ENCODE measurements at regions not wholly inside any gene's neighbourhood (a gene's known extent, or its start where the extent isn't known, plus 50 kb on each side); places are given as distances from the start of the nearest gene placed in this dataset.

DNA sequence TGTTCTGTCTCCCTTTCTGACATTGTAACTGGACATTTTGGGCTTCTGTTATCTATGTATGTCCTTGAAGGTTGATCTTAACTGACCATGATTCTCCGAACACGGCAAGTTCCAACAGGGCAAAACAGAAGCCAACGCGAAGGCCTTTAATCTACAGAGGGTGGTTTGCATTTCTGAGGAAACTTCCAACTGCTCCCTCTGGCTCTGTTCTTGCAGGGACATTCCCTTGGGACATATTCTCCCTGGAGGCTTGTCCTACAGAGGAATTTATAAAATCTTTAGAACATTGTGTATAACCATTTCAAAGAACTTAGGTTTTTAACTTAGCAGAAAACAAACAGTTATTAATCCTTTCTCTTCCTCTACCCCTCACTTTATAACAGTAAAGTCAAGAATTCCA, 189.0 kb upstream of the CDYL start:
- Histone ChIP-seq H3K9me3 (ENCODE audit: control insufficient read depth, insufficient read depth, low read length) (no peaks in the 10 kb centered on the region), H3K4me3 (ENCODE audit: low read depth, low read length) (no peak overlapping the region), H3K27ac (ENCODE audit: low read depth, low read length) (no peak overlapping the region), H3K27me3 (ENCODE audit: control insufficient read depth, insufficient read depth, low read length) (no peaks in the 10 kb centered on the region)
- no peak for DNase-seq (ENCODE audit: low read depth, low spot score)
- TF ChIP-seq, protein P1, sequence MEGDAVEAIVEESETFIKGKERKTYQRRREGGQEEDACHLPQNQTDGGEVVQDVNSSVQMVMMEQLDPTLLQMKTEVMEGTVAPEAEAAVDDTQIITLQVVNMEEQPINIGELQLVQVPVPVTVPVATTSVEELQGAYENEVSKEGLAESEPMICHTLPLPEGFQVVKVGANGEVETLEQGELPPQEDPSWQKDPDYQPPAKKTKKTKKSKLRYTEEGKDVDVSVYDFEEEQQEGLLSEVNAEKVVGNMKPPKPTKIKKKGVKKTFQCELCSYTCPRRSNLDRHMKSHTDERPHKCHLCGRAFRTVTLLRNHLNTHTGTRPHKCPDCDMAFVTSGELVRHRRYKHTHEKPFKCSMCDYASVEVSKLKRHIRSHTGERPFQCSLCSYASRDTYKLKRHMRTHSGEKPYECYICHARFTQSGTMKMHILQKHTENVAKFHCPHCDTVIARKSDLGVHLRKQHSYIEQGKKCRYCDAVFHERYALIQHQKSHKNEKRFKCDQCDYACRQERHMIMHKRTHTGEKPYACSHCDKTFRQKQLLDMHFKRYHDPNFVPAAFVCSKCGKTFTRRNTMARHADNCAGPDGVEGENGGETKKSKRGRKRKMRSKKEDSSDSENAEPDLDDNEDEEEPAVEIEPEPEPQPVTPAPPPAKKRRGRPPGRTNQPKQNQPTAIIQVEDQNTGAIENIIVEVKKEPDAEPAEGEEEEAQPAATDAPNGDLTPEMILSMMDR (IDR thresholded peaks at IDR 0.05; ENCODE audit: low read depth, low read length), result no peak
- POLR2A ChIA-PET, result no interaction called here
- CTCF ChIA-PET, result no interaction called here

DNA sequence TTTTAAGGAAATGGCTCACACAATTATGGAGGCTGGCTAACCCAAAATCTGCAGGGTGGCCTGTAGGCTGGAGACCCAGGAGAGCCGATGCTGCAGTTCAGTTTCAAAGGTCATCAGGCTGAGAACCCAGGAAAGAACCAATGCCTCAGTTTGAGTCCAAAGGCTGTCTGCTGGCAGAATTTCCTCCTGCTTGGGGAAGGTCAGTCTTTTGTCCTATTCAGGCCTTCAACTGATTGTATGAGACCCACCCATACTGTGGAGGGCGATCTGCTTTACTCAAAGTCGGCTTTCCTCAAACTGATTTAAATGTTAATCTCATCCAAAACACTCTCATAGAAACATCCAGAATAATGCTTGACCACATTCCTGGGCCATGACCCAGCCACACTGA, 189.7 kb upstream of the CDYL start:
- no peaks in the 10 kb centered on the region for H3K27me3 ChIP-seq (ENCODE audit: control insufficient read depth, insufficient read depth, low read length)
- no peak overlapping the region for H3K4me3 ChIP-seq (ENCODE audit: low read depth, low read length)
- no peak for DNase-seq (ENCODE audit: low read depth, low spot score)
- ChIA-PET POLR2A (no interaction called here), CTCF (no interaction called here)
- TF ChIP-seq, protein P1 (IDR thresholded peaks at IDR 0.05; ENCODE audit: low read depth, low read length), result no peak
- peaks cover 4% of the 10 kb centered on the region; the same call in 1 of the 2 replicates for H3K9me3 ChIP-seq (ENCODE audit: control insufficient read depth, insufficient read depth, low read length)
- no peak overlapping the region for H3K27ac ChIP-seq (ENCODE audit: low read depth, low read length)

DNA sequence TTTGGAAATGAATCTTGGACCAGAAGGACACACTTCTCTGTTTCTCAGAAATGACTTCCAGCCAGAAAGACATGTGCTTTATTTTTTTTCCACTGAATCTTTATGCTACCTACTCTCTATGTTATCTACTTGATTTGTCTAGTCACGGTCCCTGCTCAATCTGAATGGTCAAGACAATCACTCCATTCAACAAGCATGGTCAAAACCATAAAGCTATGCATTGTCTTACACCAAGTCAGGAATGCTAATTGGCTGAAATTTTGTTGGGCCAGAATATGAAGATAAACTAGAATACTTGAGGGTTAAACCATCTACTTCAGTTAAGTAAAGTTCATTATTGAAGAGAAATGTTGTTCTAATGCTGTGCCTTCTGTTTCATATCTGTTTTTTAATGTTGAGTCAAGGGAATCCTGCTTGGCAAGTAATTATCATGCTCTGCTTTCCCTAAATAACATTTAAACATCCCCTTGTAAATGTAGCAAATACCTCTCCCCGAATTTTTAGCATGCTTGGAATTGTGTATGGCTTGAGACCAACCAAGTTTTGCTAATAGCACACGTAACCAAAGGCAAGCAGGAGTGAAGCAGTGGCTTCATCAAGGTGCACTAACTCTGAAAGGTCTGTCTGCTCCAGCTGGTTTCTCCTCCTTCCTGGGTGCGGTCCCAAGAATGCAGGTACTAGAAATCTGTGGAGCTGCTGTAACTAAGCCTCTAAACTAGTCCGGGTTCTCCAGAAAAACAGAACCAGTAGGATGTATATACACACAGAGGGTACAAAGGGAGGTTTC, 190.3 kb upstream of the CDYL start:
- TF ChIP-seq, protein P1 (IDR thresholded peaks at IDR 0.05; ENCODE audit: low read depth, low read length), result no peak
- CTCF ChIA-PET, result no interaction called here
- DNase-seq (ENCODE audit: low read depth, low spot score), result no peak
- Histone ChIP-seq H3K27ac (ENCODE audit: low read depth, low read length) (no peak overlapping the region), H3K4me3 (ENCODE audit: low read depth, low read length) (no peak overlapping the region), H3K27me3 (ENCODE audit: control insufficient read depth, insufficient read depth, low read length) (no peaks in the 10 kb centered on the region), H3K9me3 (ENCODE audit: control insufficient read depth, insufficient read depth, low read length) (peaks cover 5% of the 10 kb centered on the region; the same call in 1 of the 2 replicates)
- POLR2A ChIA-PET, result no interaction called here

DNA sequence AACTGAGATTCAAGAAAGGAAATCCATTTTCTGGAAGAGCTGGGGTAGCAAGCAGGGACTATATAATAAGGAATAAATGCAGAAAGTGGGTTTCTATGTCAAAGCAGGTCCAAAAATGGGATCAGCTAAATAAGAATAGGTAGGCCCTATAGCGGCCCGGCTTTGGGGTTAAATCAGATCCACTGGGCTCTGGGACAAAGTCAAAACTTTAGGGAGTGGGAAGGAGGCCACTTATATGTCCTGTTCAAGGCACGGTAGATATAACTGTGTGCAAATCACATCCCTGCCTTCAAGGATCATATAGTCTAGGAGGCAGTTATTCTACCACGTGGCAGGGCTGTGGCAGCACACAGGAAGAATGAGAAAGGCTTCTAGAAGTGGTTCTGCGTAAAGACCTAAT, 191.4 kb upstream of the CDYL start:
- Histone ChIP-seq H3K4me3 (ENCODE audit: low read depth, low read length) (no peak overlapping the region), H3K9me3 (ENCODE audit: control insufficient read depth, insufficient read depth, low read length) (peaks cover 5% of the 10 kb centered on the region; the same call in 1 of the 2 replicates), H3K27me3 (ENCODE audit: control insufficient read depth, insufficient read depth, low read length) (no peaks in the 10 kb centered on the region), H3K27ac (ENCODE audit: low read depth, low read length) (no peak overlapping the region)
- TF ChIP-seq, protein P1 (IDR thresholded peaks at IDR 0.05; ENCODE audit: low read depth, low read length), result no peak
- ChIA-PET POLR2A (no interaction called here), CTCF (no interaction called here)
- DNase-seq (ENCODE audit: low read depth, low spot score), result no peak

DNA sequence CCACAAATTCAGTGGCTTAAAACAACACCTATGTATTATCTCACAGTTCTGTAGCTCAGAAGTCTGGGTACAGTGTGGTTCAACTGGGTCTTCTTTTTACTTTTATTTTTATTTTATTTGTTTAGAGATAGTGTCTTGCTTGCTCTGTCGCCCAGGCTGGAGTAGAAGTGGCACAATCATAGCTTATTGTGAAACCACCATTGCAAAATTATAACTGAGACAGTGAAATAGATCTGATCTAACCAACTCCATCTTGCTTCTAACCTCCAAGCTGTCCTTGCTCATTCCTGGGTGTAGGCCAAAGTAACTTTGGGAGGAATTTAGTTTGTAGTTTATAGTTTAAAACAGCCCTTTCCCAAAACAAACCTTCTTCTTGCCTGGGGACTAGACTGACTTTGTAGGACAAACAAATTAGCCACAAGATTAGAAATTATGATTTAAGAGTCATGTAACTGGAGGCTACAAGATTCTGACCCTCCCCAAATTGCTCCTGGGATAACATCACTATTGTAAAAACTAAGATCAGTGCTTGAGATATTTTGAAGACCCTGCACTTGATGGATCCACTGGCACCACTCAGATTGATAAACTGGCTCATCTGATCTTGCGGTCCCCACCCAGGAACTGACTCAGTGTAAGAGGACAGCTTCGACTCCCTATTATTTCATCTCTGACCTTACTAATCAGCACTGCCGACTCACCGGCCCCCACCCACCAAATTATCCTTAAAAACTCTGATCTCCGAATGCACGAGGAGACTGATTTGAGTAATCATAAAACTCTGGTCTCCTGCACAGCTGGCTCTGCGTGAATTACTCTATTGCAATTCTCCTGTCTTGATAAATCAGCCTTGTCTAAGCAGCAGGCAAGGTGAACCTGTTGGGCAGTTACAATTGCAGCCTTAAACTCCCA, 193.4 kb upstream of the CDYL start:
- DNase-seq (ENCODE audit: low read depth, low spot score), result peak; percentile 15
- POLR2A ChIA-PET, result interaction anchor here (1.4 kb wide), 1 partner anchor 9 kb away, joined by 5 read pairs; no protein-coding TSS in a partner anchor
- no peaks in the 10 kb centered on the region for H3K27me3 ChIP-seq (ENCODE audit: control insufficient read depth, insufficient read depth, low read length)
- H3K9me3 ChIP-seq (ENCODE audit: control insufficient read depth, insufficient read depth, low read length), result peaks cover 5% of the 10 kb centered on the region; the same call in 1 of the 2 replicates
- no peak overlapping the region for H3K4me3 ChIP-seq (ENCODE audit: low read depth, low read length)
- H3K27ac ChIP-seq (ENCODE audit: low read depth, low read length), result peak overlapping the region; percentile 90
- CTCF ChIA-PET, result no interaction called here
- TF ChIP-seq, protein P1 (IDR thresholded peaks at IDR 0.05; ENCODE audit: low read depth, low read length), result no peak
